ENCODE measurements at regions not wholly inside any gene's neighbourhood (a gene's known extent, or its start where the extent isn't known, plus 50 kb on each side); places are given as distances from the start of the nearest gene placed in this dataset.

DNA sequence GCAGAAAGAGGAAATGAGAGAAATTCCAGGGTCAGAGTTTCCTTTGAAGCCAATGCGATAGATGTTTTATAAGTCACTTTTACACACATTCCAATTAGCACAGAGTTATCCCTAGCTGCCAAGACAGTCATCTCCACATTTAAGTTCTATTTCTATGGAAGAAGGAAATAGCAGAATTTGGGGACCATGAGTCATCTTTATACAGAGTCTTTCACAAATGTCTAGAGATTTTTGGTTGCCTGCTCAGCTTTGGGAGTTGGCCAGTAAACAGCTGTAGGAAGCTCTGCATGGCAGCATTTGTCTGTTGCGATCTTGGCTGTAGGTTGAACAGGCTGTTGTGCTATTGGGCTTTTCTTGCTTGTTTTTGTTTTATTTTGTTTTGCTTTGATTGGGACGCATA is 884.3 kb downstream of the GALC start:
- TF ChIP-seq, protein P1, sequence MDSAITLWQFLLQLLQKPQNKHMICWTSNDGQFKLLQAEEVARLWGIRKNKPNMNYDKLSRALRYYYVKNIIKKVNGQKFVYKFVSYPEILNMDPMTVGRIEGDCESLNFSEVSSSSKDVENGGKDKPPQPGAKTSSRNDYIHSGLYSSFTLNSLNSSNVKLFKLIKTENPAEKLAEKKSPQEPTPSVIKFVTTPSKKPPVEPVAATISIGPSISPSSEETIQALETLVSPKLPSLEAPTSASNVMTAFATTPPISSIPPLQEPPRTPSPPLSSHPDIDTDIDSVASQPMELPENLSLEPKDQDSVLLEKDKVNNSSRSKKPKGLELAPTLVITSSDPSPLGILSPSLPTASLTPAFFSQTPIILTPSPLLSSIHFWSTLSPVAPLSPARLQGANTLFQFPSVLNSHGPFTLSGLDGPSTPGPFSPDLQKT (CRISPR knock-in tag; IDR thresholded peaks at IDR 0.05; ENCODE audit: borderline replicate concordance) = no peak
- TF ChIP-seq RARG (CRISPR knock-in tag; IDR thresholded peaks at IDR 0.05; ENCODE audit: low read depth) (no peak), MAFF (IDR thresholded peaks at IDR 0.05; ENCODE audit: low read depth, low read length) (no peak), JUN (CRISPR knock-in tag; IDR thresholded peaks at IDR 0.05) (no peak), EP300 (IDR thresholded peaks at IDR 0.05; ENCODE audit: low read depth in 2 of 2, low read length in 2 of 2) (no peak), EP300 (CRISPR knock-in tag; IDR thresholded peaks at IDR 0.05; ENCODE audit: borderline replicate concordance) (no peak), STAG1 (CRISPR knock-in tag; IDR thresholded peaks at IDR 0.05) (no peak), CTCF (CRISPR knock-in tag; IDR thresholded peaks at IDR 0.05) (no peak), FOXK1 (CRISPR knock-in tag; IDR thresholded peaks at IDR 0.05; ENCODE audit: borderline replicate concordance, low read depth) (no peak)
